HG02884 (cell line): ENCODE measurements at regions not wholly inside any gene's neighbourhood (a gene's known extent, or its start where the extent isn't known, plus 50 kb on each side); places are given as distances from the start of the nearest gene placed in this dataset.
"Not testable (repeated sequence)": the region's sequence is repeated elsewhere in the genome, so short reads cannot be mapped to it uniquely, and the experiment has no call there.

Source experiments
- ATAC-seq: cut with Tn5 transposase; IDR thresholded peaks from one replicate; pipeline ENCODE4 v1.9.1; 2021; ENCODE audit warnings: mild to moderate bottlenecking, moderate library complexity; ENCODE audit not compliant: unreplicated experiment

DNA sequence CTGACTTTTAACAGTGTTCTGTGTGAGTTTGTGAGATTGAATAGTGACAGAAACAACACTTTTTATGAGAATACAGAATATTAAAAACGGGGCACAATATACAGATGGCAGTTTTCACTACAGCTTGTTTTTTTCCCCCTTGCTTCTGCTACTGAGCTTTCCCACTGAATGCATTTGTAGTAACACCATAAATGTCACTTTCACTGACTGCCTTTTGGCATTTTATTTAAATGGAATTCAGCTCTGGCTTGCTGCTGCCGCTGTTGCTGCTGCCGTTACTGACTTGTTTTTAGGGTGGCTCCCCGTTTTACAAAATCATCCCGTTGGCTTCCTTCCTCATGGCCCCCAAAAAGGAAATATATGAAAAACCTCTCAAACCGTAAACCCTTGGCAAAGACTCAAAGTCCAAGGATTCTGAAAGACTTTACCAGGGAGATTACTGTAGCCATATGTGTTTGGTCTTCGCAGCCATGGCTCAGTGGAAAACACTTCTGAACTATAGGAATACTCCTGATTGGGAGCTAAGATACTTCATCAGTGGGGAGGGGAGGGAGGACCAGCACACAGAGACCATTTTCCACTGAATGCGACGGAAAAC, 151.0 kb downstream of the NUF2 start:
- no peak for ATAC-seq

DNA sequence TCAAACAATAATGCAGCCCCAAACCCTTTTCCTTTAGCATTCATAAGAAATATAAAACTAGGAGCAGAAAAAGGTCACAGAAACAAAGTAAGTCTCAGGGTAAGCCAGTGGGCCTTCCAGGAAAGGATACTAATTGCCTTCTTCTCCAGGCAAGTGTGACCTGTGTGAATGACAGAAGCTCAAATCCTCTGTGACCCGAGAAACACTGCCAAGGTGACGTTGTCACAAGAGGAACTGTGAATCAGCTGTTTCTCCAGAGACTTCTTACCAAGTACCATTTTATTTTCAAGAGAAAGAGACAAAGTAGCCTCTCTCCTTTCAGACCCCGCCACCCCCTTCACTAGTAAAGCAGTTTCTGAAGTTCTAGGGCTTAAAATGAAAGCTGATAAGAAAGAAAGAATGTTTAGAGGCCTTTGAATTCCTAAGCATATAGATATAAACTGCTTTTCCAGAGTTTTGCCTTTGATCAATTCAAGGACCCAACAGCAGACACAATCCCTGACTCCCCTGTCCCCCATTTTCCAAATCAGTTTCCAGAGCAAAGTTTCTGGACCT, 155.6 kb downstream of the NUF2 start:
- ATAC-seq: no peak

- ATAC-seq: not testable (repeated sequence)
These were observed 176.9 kb downstream of the NUF2 start for GRCh38 chr1:163498391-163499330.

GRCh38 chr1:163504331-163504978, 182.7 kb downstream of the NUF2 start:
- no peak for ATAC-seq

GRCh38 chr1:163509114-163509513, 187.4 kb downstream of the NUF2 start:
- no peak for ATAC-seq

- ATAC-seq: no peak
These were observed 190.7 kb downstream of the NUF2 start for GRCh38 chr1:163512349-163512989.

DNA sequence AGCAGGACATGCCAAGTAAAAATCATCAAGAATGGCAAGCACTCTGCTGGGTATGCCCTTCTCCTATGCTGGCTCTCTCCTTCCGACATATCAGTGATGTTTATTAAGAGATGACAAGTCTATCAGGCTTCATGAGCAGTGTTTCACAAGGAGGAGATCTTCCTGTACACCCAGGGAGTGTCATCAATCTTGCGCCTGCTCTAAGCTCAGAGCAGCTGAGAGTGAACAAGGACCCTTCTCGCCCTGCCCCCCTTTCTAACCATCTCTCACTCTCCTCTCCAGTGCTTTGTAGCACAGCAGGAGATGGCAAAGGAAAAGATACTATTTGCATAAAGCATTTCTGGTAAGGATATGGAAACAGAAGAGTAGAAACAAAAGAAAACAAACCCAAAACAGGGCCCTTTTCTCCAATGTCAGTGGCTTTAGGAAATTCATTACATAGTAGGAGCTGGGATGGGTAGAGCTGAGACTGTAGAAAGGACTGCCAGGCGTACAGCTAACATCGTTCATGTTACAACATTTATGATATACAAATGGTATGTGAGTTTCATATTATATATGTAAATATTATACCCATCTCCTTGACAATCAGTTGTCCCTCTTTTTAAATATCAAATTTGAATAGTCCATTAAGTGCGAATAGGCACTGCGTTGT, 201.7 kb downstream of the NUF2 start:
- ATAC-seq: no peak

DNA sequence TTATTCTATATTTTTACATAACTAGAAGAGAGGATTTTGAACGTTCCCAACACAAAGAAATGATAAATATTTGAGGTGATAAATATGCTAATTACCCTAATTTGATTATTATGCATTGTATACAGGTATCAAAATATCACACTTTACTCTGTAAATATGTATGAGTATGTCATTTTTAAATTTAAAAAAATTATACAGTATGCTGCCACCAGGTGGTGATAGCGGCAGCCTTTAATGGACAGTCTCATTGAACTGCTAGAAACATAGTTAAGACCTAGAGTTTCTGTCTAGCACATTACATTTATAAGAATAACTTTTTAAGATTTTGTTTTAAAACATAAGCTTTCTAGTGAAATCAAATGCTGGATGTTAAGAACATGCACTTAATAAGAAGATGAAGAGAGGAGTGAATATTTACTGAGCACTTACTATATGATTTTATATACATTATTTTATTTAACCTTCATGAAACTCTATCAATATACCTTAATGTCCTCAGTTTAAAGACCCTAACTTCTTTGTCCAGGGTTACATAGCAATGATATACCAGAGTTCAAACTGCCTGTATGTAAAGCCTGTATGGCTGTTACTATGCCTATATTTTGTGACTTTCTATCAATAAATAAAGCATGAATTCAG, 207.1 kb downstream of the NUF2 start:
- peak; percentile 85 for ATAC-seq

DNA sequence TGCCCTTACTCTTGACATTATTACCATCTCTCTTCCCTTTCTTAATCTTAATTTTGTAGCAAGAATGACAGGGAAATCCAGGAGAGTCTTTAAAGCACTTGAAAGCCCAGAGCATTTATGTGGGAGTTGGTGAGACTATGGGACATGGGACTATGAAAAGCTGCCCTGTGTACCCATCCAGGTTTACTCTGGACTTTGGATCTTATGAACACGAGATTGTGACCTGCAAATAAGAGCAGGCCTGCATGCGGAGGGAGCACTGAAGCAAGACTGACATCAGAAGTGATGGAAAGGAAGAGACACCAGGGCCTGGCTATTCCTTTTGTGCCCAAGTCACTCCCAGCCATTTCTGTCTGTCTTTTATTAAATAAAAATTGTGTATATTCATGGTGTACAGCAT, 209.6 kb downstream of the NUF2 start:
- ATAC-seq: no peak

GRCh38 chr1:163535401-163535800, 213.6 kb downstream of the NUF2 start:
- ATAC-seq: no peak

GRCh38 chr1:163535807-163536206, 214.1 kb downstream of the NUF2 start:
- ATAC-seq: no peak

GRCh38 chr1:163537809-163538208, 216.1 kb downstream of the NUF2 start:
- no peak for ATAC-seq

DNA sequence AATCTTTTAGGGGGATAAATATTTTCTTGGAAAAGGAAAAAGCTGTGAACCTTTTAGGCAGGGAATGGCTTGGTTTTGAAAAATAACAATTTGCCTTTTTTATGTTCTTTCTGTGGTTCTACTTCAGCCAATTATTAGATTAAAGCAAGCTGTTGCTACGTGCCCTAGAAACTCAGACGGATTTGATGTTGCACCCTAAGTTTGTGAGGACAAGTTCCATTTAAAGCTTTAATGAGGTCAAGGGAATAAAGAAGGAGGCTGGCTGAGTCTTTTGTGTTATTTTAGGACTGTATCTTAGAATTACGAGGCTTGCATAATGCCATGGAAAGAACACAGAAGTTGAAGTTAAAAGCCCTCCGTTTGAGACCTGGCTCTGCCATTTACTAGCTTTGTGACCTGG, 216.9 kb downstream of the NUF2 start:
- no peak for ATAC-seq

GRCh38 chr1:163540727-163541126, 219.0 kb downstream of the NUF2 start:
- ATAC-seq: no peak

DNA sequence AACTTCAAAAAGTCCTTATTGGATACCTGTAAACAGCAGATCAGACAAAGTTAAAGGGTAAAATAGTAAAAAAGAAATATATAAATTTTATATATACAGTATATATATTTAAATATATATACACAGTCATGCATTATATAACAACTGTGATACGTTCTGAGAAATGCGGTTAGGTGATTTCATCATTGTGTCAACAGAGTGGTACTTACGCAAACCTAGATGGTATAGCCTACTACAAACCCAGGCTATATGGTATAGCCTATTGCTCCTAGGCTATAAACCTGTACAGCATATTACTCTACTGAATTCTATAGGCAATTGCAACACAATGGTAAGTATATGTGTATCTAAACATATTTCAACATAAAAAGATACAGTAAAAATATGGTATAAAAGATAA, 222.7 kb downstream of the NUF2 start:
- no peak for ATAC-seq

DNA sequence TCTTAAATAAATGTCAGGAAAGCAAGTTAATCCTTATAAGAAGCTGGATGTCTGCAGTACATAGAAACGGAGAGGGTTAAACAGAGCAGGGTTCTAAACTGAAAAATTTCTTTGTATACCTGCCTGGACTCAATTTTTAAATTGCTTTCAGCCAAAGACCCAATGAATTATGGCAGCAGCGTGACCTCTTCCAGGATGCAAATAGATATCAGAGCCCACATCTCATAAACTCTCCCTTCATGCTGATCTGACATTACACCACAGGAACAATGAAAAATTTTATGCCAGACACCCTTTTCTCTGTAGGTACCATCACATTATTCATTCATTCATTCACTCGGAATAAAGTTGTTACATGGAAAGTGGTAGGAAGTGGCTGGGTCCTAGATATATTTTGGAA, 236.4 kb downstream of the NUF2 start:
- no peak for ATAC-seq

DNA sequence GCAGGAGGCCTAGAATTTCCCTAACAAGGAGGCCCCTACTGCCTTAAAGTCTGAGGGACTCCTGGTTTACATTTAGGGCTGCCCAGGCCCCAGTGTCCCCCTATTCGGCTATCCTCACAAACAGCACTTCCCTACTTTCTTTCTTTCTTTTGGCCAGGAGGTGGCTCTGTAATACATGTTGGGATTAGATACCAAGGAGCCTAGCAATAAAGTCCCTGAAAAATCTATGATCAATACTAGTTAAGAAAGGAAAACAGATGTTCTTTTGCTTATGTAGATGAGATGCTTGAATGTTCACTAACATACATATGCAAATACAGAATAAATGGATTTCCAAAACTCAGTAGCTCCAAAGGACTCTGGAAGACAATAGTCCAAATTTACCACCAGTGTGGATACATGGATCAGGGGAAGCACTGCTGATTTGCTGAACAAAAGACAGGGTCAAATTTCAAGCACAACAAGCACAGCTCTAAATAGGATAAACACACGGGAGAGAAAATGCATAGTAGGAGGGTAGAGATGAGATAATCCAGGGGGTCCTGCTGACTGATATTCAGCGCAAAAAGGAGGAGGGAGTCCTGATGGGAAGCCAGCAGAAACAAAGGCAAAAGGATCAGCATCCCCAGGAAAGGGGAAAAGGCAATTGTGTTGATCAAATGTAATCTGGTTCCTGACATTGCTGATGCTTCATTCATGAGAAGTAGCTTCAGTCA, 240.0 kb downstream of the NUF2 start:
- ATAC-seq: no peak

- no peak for ATAC-seq
These were observed 240.6 kb downstream of the NUF2 start for GRCh38 chr1:163562355-163562754.

GRCh38 chr1:163565166-163565565, 243.4 kb downstream of the NUF2 start:
- no peak for ATAC-seq
